GM13976 (cell line): ENCODE measurements at regions not wholly inside any gene's neighbourhood (a gene's known extent, or its start where the extent isn't known, plus 50 kb on each side); places are given as distances from the start of the nearest gene placed in this dataset.

ENCODE experiments used
- DNase-seq: peaks from one replicate; pipeline ENCODE4 v3.0.0; 2012; ENCODE audit warnings: low spot score
- CTCF ChIP-seq: IDR thresholded peaks from 2 replicates; pipeline ENCODE4 v1.5.1; 2012; ENCODE audit warnings: borderline replicate concordance, mild to moderate bottlenecking; ENCODE audit not compliant: insufficient read depth; ENCODE audit errors: extremely low read depth, missing control alignments, control extremely low read depth
- in situ Hi-C: fragments of 300-500 bp; cut with MboI; formaldehyde crosslinking; loops from one replicate; pipeline ENCODE4 v1.12.0; 2022; ENCODE audit warnings: low sequenced_read_pairs, mixed read lengths, inconsistent platforms; ENCODE audit not compliant: unreplicated experiment

- in situ Hi-C loops = loop anchor here (25.0 kb wide), 2 partner anchors 1065 to 1190 kb away; partner anchors contain the start of gene MED7
- no peak for TF ChIP-seq CTCF
- DNase-seq = no peak
These were observed 379.4 kb upstream of the SGCD start for GRCh38 chr5:155947394-155948062.

GRCh38 chr5:155948576-155948975, 378.4 kb upstream of the SGCD start:
- in situ Hi-C loops = loop anchor here (25.0 kb wide), 2 partner anchors 1064 to 1189 kb away; partner anchors contain the start of gene MED7

GRCh38 chr5:155952486-155953089, 374.4 kb upstream of the SGCD start:
- TF ChIP-seq CTCF = no peak
- DNase-seq = no peak
- in situ Hi-C loops = no loop called here

More at GRCh38 chr5:155948576-155948975, 378.4 kb upstream of the SGCD start:
- no peak for DNase-seq
- TF ChIP-seq CTCF = no peak

- in situ Hi-C loops = no loop called here
- no peak for DNase-seq
- TF ChIP-seq CTCF = no peak
These were observed 373.6 kb upstream of the SGCD start for GRCh38 chr5:155953335-155953734.

GRCh38 chr5:155954701-155955445, 372.1 kb upstream of the SGCD start:
- no peak for TF ChIP-seq CTCF
- DNase-seq = no peak
- in situ Hi-C loops = no loop called here

- no peak for DNase-seq
- no peak for TF ChIP-seq CTCF
- in situ Hi-C loops = no loop called here
These were observed 369.1 kb upstream of the SGCD start for GRCh38 chr5:155957884-155958283.
